ENCODE measurements at regions not wholly inside any gene's neighbourhood (a gene's known extent, or its start where the extent isn't known, plus 50 kb on each side); places are given as distances from the start of the nearest gene placed in this dataset.

DNA sequence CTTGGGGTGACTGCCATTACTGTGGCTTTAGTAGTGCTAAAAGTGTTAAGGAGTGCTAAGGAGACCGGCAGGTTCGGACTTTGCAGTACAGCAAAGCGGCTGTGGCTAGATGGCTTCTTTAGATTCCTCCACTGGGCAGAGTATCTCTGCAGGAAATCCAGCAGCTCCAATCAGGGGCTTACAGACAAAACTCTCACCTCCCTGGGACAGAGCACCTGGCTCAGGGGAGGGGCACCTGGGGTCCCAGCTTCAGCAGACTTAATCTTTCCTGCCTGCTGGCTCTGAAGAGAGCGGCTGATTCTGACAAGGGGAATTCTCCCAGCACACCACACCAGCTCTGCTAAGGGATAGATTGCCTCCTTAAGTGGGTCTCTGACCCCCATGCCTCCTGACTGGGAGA is 668.8 kb upstream of the TENM4 start:
- Mint-ChIP-seq H3K27me3 (no peaks in the 10 kb centered on the region), H3K36me3 (no peaks in the 10 kb centered on the region), H3K9me3 (peaks cover 4% of the 10 kb centered on the region), H3K4me3 (no peak overlapping the region), H3K4me1 (no peaks in the 10 kb centered on the region), H3K27ac (no peak overlapping the region)
- DNase-seq (ENCODE audit: low spot score in 2 of 2) (no peak), ATAC-seq (ENCODE audit: low read depth) (no peak)

DNA sequence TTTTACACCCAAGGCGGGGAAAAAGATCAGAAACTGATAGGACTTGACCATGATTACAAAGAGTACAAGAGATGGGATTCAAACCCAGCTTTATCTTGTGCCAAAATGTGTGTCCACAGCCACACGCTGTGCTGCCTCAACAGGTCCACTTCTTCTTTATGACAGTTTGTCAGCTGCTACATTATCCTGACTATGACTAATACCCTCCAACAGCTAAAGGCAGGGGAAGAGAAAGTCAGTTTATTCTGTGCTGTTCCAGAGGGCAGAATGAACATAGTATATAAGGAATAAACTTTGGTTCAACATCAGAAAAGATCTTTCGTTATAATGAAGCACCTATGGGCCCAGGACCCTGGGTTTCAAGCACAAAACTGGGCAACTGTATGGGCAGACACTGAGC is 668.2 kb upstream of the TENM4 start:
- Mint-ChIP-seq H3K36me3 (no peaks in the 10 kb centered on the region), H3K4me3 (no peak overlapping the region), H3K4me1 (no peaks in the 10 kb centered on the region), H3K27ac (no peak overlapping the region), H3K27me3 (no peaks in the 10 kb centered on the region), H3K9me3 (peaks cover 2% of the 10 kb centered on the region)
- DNase-seq (ENCODE audit: low spot score in 2 of 2) (no peak), ATAC-seq (ENCODE audit: low read depth) (no peak)

DNA sequence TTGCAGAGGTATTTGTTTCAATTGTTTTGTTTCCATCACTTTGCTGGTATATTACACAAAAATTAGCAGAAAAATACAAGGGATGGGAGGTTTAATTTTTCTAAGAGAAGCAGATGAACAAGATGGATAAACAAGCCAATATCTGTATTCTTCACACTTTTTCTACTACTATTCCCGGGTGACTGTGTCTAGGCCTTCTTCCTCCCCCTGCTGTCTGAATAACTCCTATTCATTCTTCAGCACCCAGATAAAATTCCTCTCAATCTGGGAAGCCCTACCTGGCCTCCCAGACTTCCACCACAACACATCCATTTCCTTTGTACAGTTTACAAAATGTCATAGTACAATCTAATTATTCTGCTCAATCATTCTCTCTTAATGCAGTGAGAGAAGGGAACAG is 666.6 kb upstream of the TENM4 start:
- Mint-ChIP-seq H3K4me1 (no peaks in the 10 kb centered on the region), H3K4me3 (no peak overlapping the region), H3K27ac (no peak overlapping the region), H3K9me3 (peaks cover 2% of the 10 kb centered on the region), H3K27me3 (no peaks in the 10 kb centered on the region), H3K36me3 (no peaks in the 10 kb centered on the region)
- ATAC-seq (ENCODE audit: low read depth) (no peak), DNase-seq (ENCODE audit: low spot score in 2 of 2) (no peak)

DNA sequence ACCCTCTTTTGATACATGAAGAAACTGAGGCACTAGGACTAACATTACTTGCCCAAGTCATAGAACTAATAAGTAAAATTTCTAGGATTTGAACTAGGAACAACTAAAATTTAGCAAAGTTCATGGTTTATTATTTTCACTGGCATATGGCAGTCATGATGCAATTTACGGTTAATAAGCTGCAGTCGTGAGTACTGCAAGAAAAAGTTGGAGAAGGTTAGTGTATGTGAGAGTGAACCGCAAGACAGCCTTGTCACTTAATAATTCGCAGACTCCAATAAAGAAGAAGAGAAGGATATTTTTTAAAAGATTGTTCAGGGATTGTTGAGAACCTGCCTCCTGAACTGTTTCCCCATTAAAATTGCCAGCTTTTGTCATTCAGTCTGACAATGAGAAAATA is 663.4 kb upstream of the TENM4 start:
- Mint-ChIP-seq H3K27ac (no peak overlapping the region), H3K9me3 (peaks cover 1% of the 10 kb centered on the region), H3K4me3 (no peak overlapping the region), H3K36me3 (no peaks in the 10 kb centered on the region), H3K4me1 (no peaks in the 10 kb centered on the region), H3K27me3 (no peaks in the 10 kb centered on the region)
- DNase-seq (ENCODE audit: low spot score in 2 of 2) (no peak), ATAC-seq (ENCODE audit: low read depth) (no peak)

DNA sequence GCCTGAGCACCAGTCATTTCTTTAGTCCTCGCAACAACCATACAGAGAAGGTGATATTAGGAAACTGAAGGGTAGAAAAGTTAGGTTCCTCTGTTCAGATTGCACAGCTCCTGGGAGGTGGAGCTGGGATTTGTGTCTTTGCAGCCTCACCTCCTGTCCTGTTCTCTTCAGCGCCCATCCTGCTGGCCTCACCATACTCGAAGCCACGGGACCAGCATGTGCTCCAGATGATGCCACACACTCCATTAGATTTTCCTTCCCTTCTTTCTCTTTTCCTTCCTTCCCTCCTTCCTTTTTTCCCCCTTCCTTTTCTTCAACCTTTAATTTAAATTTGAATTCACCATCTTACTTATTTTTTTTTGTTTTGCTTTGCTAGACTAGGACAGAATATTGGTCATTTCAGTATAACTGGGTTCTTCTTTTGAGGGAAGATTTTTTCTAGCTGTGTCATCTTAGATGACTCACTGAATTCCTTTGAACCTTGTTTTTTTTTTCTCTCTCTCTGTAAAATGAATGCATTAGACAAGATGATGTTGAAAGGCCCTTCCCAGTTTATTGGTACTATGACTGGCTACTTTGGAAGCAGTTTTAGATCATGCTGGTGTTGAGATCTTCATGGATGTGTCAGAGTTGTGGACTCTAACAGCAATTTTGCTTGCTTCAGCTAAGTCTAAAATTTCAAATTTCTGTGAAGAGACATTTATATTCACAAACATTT is 662.5 kb upstream of the TENM4 start:
- Mint-ChIP-seq H3K27me3 (no peaks in the 10 kb centered on the region), H3K4me3 (no peak overlapping the region), H3K27ac (no peak overlapping the region), H3K36me3 (no peaks in the 10 kb centered on the region), H3K9me3 (peaks cover 4% of the 10 kb centered on the region), H3K4me1 (no peaks in the 10 kb centered on the region)
- DNase-seq (ENCODE audit: low spot score in 2 of 2) (no peak), ATAC-seq (ENCODE audit: low read depth) (no peak)

DNA sequence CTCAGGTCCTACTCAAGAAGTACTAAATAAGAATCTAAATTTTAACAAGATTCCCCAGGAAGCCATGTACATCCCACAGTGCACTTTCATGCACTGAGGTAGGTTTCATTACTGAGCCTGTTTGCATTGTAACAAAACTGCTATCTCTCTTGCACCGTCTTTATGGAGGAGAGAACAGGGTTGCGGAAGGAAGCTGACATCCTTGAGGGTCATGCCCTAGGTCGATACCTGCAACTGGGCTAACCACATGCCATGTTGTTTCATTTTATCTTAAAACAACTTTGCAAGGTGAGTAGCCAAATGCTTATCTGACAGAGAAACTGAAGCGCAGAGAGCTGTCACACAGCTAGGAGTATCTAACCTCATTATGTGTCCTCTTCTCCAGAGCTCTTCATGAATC is 656.3 kb upstream of the TENM4 start:
- Mint-ChIP-seq H3K36me3 (no peaks in the 10 kb centered on the region), H3K27me3 (no peaks in the 10 kb centered on the region), H3K9me3 (peaks cover 4% of the 10 kb centered on the region), H3K27ac (no peak overlapping the region), H3K4me3 (no peak overlapping the region), H3K4me1 (no peaks in the 10 kb centered on the region)
- no peak for DNase-seq (ENCODE audit: low spot score in 2 of 2)
- no peak for ATAC-seq (ENCODE audit: low read depth)

DNA sequence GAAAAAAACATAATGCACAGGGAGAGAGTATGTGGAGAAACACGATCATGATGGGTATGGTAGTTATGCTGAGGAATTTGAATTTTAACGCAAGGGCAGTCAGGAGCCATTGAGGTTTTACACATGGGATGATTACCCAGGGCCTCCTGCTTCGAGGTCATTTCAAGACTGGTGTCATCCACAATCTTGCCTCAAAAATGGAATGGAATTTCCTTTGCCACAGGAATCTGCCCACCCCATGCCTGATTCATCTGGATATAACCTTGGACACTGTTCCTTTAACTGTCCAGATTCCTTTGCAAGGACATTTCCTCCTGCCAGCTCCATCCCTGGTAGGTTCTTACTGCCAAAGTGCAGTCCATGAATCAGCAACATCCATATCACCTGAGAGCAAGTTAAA is 655.9 kb upstream of the TENM4 start:
- Mint-ChIP-seq H3K36me3 (no peaks in the 10 kb centered on the region), H3K4me3 (no peak overlapping the region), H3K4me1 (no peaks in the 10 kb centered on the region), H3K27ac (no peak overlapping the region), H3K27me3 (no peaks in the 10 kb centered on the region), H3K9me3 (peaks cover 3% of the 10 kb centered on the region)
- no peak for DNase-seq (ENCODE audit: low spot score in 2 of 2)
- ATAC-seq (ENCODE audit: low read depth) = no peak

DNA sequence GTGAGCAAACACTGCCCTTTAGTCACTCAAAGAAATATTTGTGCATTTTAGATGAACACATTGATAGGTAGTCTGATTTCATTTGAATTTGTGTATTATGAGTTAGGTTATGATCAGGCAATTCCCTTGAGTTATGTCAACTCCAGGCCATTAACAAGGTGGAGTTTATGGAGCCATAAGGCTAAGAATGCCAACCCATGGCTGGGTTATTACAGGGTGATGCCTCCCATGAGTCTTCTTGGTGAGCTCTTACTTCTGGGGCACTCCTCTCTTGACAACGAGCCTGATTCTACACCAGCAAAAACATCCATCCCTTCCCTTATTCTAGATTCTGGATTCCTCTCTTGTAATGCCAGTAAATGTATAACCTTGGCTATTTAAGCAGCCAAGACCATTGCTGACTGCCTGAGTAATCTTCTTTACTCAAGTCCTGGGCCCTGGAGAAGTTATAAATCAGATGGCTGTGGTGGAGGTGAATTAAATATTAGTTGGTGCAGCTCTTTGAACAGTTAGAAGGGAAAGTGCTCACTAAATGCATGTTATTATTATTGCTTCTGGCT is 645.7 kb upstream of the TENM4 start:
- Mint-ChIP-seq H3K27ac (no peak overlapping the region), H3K4me3 (no peak overlapping the region), H3K27me3 (no peaks in the 10 kb centered on the region), H3K9me3 (peaks cover 7% of the 10 kb centered on the region), H3K4me1 (peaks cover 4% of the 10 kb centered on the region), H3K36me3 (no peaks in the 10 kb centered on the region)
- ATAC-seq (ENCODE audit: low read depth) (no peak), DNase-seq (ENCODE audit: low spot score in 2 of 2) (no peak)

DNA sequence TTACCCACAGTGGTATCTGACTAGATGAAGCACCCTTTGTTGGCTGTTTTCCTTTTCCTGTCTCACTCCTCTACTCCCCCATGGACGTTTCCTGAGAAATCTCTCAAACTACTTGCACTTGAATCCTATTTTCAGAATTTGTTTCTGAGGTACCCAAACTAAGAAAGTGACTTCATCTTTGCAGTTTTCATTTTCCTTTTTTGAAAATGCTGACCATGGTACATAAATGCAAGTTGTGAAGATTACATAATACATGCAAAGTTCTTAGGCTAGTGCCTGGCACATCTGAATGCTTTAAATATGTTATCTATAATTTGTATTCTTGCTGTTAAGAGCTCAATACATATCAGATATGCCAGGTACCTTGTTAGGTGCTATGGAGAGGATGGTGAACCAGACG is 644.7 kb upstream of the TENM4 start:
- no peaks in the 10 kb centered on the region for H3K36me3 Mint-ChIP-seq
- H3K27ac Mint-ChIP-seq = no peak overlapping the region
- DNase-seq (ENCODE audit: low spot score in 2 of 2) (no peak), ATAC-seq (ENCODE audit: low read depth) (no peak)
- peaks cover 7% of the 10 kb centered on the region for H3K9me3 Mint-ChIP-seq
- H3K27me3 Mint-ChIP-seq = no peaks in the 10 kb centered on the region
- no peak overlapping the region for H3K4me3 Mint-ChIP-seq
- peaks cover 4% of the 10 kb centered on the region for H3K4me1 Mint-ChIP-seq

DNA sequence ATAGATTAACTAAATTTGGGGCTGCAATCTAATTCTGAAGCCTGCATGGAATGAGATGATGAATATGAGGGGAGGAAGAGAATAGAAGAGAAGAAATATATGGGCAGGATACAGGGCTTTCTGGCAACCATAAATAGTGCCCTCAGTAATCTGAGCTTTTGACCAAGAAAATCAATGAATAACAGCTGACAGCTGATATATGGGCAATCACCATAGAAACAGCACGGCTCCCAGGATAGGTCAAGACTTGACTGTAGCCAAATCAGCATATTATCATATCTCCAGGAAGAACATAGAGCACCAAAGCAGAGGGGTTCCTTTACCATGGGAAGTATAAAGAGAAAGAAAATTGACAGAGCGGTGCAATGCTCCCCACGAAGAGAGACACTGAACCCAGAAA is 643.8 kb upstream of the TENM4 start:
- peaks cover 7% of the 10 kb centered on the region for H3K9me3 Mint-ChIP-seq
- peaks cover 4% of the 10 kb centered on the region for H3K4me1 Mint-ChIP-seq
- H3K27me3 Mint-ChIP-seq = no peaks in the 10 kb centered on the region
- no peak overlapping the region for H3K4me3 Mint-ChIP-seq
- no peak overlapping the region for H3K27ac Mint-ChIP-seq
- H3K36me3 Mint-ChIP-seq = no peaks in the 10 kb centered on the region
- no peak for ATAC-seq (ENCODE audit: low read depth)
- no peak for DNase-seq (ENCODE audit: low spot score in 2 of 2)

DNA sequence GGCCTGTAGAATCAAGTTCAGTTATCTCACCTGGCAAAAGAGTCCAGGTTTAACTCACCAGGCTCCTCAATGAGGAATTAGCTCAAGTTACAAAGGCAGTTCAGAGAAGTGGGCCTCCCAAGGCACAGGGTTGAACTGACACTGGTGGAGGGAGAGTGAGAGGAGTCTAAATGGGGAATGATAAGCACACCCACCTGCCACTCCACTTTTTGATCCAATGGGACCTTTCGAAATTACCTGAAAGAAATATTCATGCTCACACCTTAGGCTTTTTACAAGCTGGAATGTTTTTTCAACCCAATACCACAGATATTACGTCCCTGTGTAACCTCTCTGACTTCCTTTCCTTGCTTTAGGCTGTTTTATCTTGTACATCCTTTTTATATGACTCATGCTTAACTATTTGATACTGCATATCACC is 642.7 kb upstream of the TENM4 start:
- H3K4me3 Mint-ChIP-seq = no peak overlapping the region
- H3K4me1 Mint-ChIP-seq = peaks cover 4% of the 10 kb centered on the region
- no peak overlapping the region for H3K27ac Mint-ChIP-seq
- DNase-seq (ENCODE audit: low spot score in 2 of 2) = no peak
- H3K27me3 Mint-ChIP-seq = no peaks in the 10 kb centered on the region
- H3K36me3 Mint-ChIP-seq = no peaks in the 10 kb centered on the region
- no peak for ATAC-seq (ENCODE audit: low read depth)
- peaks cover 7% of the 10 kb centered on the region for H3K9me3 Mint-ChIP-seq

DNA sequence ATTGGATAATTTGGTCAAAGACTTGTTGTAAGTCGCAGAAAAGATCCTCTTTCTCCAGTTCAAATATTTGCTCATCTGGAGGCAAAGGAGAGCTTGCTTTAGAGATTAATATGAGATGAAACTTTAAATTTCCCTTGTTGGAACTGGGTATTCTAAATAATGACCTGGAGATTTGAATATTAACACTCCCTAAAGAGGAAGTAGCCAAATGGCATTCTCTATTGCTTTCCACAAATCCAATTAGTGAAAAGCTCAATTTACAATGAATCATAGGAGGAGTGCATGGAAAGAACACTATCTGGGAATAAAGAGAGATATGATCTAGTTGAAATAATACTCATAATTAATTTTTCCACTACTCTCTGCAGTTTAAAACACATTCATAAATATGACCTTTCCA is 641.6 kb upstream of the TENM4 start:
- no peaks in the 10 kb centered on the region for H3K27me3 Mint-ChIP-seq
- H3K9me3 Mint-ChIP-seq = peaks cover 7% of the 10 kb centered on the region
- no peak for ATAC-seq (ENCODE audit: low read depth)
- H3K4me1 Mint-ChIP-seq = peaks cover 4% of the 10 kb centered on the region
- no peak overlapping the region for H3K4me3 Mint-ChIP-seq
- no peaks in the 10 kb centered on the region for H3K36me3 Mint-ChIP-seq
- no peak overlapping the region for H3K27ac Mint-ChIP-seq
- no peak for DNase-seq (ENCODE audit: low spot score in 2 of 2)

DNA sequence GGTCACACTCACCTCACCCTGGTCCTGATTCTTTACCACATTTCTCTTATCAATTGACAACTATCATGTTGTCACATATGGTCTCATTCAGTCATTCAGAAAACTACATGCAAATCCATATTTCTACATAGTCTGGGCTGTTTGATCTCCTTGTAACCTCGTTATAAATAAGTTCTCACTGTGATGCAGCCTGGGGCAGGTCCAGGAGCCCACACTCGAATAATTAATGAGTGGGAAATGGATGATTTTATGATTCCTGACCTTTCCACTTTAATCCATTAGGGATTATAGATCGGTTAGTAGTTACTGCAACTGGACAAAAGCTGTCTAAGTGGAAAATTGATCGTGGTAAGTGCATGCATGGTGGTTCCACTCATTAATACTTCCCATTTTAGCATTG is 636.3 kb upstream of the TENM4 start:
- Mint-ChIP-seq H3K27me3 (no peaks in the 10 kb centered on the region), H3K9me3 (peaks cover 3% of the 10 kb centered on the region)
- DNase-seq (ENCODE audit: low spot score in 2 of 2) = no peak

DNA sequence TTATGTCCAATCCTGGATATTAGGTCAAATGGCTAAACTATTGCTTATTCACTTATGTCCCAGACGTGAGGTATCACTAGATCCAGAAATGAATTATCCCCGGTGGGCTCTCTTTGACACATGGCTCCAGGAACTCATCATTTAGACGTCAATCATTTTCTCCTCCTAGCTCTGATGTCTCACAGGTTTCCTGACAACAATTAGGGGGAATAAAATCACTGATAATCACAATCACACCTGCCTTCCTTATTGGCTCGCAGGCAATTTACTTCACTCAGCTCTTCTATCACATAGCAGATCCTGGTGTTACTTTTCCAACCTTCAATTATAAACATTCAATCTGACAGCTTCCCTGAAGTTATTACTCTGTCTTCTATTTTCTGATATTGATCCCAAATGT is 634.0 kb upstream of the TENM4 start:
- Mint-ChIP-seq H3K36me3 (no peaks in the 10 kb centered on the region), H3K27ac (no peak overlapping the region), H3K9me3 (peaks cover 4% of the 10 kb centered on the region), H3K27me3 (no peaks in the 10 kb centered on the region), H3K4me1 (no peaks in the 10 kb centered on the region), H3K4me3 (no peak overlapping the region)
- ATAC-seq (ENCODE audit: low read depth) (no peak), DNase-seq (ENCODE audit: low spot score in 2 of 2) (no peak)

More for the DNA sequence above, 636.3 kb upstream of the TENM4 start:
- no peak for ATAC-seq (ENCODE audit: low read depth)
- no peaks in the 10 kb centered on the region for H3K36me3 Mint-ChIP-seq
- no peak overlapping the region for H3K4me3 Mint-ChIP-seq
- H3K4me1 Mint-ChIP-seq = no peaks in the 10 kb centered on the region
- no peak overlapping the region for H3K27ac Mint-ChIP-seq

DNA sequence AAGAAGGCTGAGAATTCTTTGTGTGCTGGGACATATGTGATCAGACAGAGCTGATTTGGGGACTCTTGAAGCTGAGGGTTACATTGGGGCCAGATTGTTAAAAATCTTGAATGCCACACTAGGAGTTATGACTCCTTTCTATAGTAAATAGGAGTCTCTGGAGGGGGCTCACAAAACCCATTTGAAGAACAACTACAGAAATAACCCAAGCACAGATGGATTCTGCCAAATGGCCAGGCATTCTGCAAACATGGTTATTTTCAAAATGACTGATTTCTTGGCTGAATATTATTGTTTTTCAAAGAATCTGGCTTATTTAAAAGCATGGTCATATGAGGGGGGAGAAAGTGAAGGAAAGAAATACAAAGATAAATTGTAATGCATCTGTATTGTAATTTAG is 625.5 kb upstream of the TENM4 start:
- Mint-ChIP-seq H3K27me3 (no peaks in the 10 kb centered on the region), H3K27ac (no peak overlapping the region), H3K36me3 (no peaks in the 10 kb centered on the region), H3K4me1 (no peaks in the 10 kb centered on the region), H3K9me3 (peaks cover 8% of the 10 kb centered on the region), H3K4me3 (no peak overlapping the region)
- ATAC-seq (ENCODE audit: low read depth) (no peak), DNase-seq (ENCODE audit: low spot score in 2 of 2) (no peak)
